ENCODE measurements at regions not wholly inside any gene's neighbourhood (a gene's known extent, or its start where the extent isn't known, plus 50 kb on each side); places are given as distances from the start of the nearest gene placed in this dataset.
A peak's percentile ranks its signal among the peaks of the same experiment; 100 is the strongest.

- H3K9me3 ChIP-seq = no peaks in the 10 kb centered on the region
- ATAC-seq = no peak
- TF ChIP-seq, protein P1, sequence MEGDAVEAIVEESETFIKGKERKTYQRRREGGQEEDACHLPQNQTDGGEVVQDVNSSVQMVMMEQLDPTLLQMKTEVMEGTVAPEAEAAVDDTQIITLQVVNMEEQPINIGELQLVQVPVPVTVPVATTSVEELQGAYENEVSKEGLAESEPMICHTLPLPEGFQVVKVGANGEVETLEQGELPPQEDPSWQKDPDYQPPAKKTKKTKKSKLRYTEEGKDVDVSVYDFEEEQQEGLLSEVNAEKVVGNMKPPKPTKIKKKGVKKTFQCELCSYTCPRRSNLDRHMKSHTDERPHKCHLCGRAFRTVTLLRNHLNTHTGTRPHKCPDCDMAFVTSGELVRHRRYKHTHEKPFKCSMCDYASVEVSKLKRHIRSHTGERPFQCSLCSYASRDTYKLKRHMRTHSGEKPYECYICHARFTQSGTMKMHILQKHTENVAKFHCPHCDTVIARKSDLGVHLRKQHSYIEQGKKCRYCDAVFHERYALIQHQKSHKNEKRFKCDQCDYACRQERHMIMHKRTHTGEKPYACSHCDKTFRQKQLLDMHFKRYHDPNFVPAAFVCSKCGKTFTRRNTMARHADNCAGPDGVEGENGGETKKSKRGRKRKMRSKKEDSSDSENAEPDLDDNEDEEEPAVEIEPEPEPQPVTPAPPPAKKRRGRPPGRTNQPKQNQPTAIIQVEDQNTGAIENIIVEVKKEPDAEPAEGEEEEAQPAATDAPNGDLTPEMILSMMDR (IDR thresholded peaks at IDR 0.05) = no peak
- no peak overlapping the region for H3K27ac ChIP-seq
- no peak for DNase-seq
- no peaks in the 10 kb centered on the region for H3K4me1 ChIP-seq
- intact Hi-C loops (cut with DNase I) = no loop called here
- no peaks in the 10 kb centered on the region for H3K27me3 ChIP-seq
- no peak overlapping the region for H3K4me3 ChIP-seq
- H3K36me3 ChIP-seq = no peaks in the 10 kb centered on the region
Observed at GRCh38 chr3:168262887-168263286, 167.2 kb upstream of the GOLIM4 start.

DNA sequence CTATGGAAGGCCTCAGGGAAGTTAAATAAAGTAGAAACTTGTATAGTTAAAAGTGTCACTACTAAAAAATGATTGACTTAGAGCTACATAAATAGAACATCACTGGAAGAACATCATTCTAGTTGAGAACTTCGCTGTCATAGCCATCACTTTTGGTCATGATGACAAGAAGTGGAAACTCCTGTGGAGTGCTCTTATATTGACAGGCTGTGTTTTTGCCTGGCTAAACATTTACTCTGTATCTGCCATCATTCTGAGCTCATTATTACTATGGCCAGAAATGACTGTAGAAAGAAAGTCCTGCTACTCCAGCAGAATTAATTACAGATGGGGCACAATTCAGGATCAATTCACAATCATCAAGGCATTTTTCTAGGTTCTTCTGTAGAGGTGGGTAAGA is 165.1 kb upstream of the GOLIM4 start:
- TF ChIP-seq, protein P1 (IDR thresholded peaks at IDR 0.05) = no peak
- Histone ChIP-seq H3K27ac (no peak overlapping the region), H3K4me3 (no peak overlapping the region), H3K9me3 (peaks cover 0 to 2% of the 10 kb centered on the region in 2 donors), H3K36me3 (no peaks in the 10 kb centered on the region), H3K4me1 (no peaks in the 10 kb centered on the region), H3K27me3 (no peaks in the 10 kb centered on the region)
- ATAC-seq (no peak), DNase-seq (no peak)
- intact Hi-C loops (cut with DNase I) = no loop called here

DNA sequence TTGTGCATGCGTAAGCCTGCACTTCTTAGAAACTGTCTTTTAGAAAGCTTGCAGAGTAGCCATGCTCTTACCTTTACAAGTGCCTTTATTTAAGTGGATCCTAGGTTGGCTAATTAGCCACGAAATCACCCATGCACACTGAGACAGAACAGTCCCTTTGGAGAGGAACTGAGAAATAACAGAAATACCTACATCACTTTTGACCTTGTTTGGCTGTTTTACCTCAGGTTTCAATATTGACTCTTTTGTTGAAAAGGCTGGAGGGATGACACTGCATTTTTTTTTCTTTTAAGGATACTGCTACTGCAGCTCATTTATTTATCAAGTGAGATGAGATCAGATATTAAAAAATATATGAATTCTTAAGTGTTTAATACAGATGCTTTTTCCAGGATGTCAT is 155.6 kb upstream of the GOLIM4 start:
- Histone ChIP-seq H3K4me1 (peaks cover 9 to 23% of the 10 kb centered on the region in 2 donors), H3K9me3 (peaks cover 0 to 7% of the 10 kb centered on the region in 2 donors), H3K27me3 (peaks cover 6 to 45% of the 10 kb centered on the region in 2 donors), H3K36me3 (no peaks in the 10 kb centered on the region), H3K4me3 (no peak overlapping the region), H3K27ac (no peak overlapping the region)
- intact Hi-C loops (cut with DNase I) = no loop called here
- ATAC-seq = no peak
- no peak for DNase-seq
- TF ChIP-seq, protein P1 (IDR thresholded peaks at IDR 0.05) = no peak

- TF ChIP-seq, protein P1 (IDR thresholded peaks at IDR 0.05) = no peak
- DNase-seq (peak in 2 of 4 donors; percentile 13 to 17), ATAC-seq (no peak)
- peak overlapping the region in 1 of 2 donors; percentile 80 for H3K27ac ChIP-seq
- no peaks in the 10 kb centered on the region for H3K36me3 ChIP-seq
- H3K9me3 ChIP-seq = peaks cover 0 to under 1% of the 10 kb centered on the region in 2 donors
- peak overlapping the region; percentile 45 to 50 for H3K4me3 ChIP-seq
- H3K27me3 ChIP-seq = peaks cover 6 to 50% of the 10 kb centered on the region in 2 donors
- intact Hi-C loops (cut with DNase I) = no loop called here
- H3K4me1 ChIP-seq = peaks cover 9 to 23% of the 10 kb centered on the region in 2 donors
Observed at GRCh38 chr3:168250415-168250861, 154.7 kb upstream of the GOLIM4 start.

- Histone ChIP-seq H3K36me3 (no peaks in the 10 kb centered on the region), H3K9me3 (no peaks in the 10 kb centered on the region), H3K4me1 (peaks cover 9 to 23% of the 10 kb centered on the region in 2 donors), H3K4me3 (peak overlapping the region; percentile 45 to 50), H3K27ac (peak overlapping the region; percentile 67 to 80), H3K27me3 (peaks cover 6 to 50% of the 10 kb centered on the region in 2 donors)
- intact Hi-C loops (cut with DNase I) = no loop called here
- ATAC-seq = peak; percentile 91
- DNase-seq = peak; percentile 77 to 93 (median 84)
- TF ChIP-seq, protein P1 (IDR thresholded peaks at IDR 0.05) = peak in 1 of 2 donors; percentile 14
Observed at GRCh38 chr3:168249550-168250414, 154.1 kb upstream of the GOLIM4 start.

All from left lung (tissue), 4 donors.